HG02763 (cell line): ENCODE measurements at regions not wholly inside any gene's neighbourhood (a gene's known extent, or its start where the extent isn't known, plus 50 kb on each side); places are given as distances from the start of the nearest gene placed in this dataset.

Experiments used
- ATAC-seq: cut with Tn5 transposase; IDR thresholded peaks from one replicate; pipeline ENCODE4 v1.9.1; 2021; ENCODE audit warnings: mild to moderate bottlenecking, moderate library complexity; ENCODE audit not compliant: unreplicated experiment

- no peak for ATAC-seq
These were observed 342.9 kb downstream of the MYCN start for GRCh38 chr2:16283071-16283850.

GRCh38 chr2:16282511-16282910 is 342.2 kb downstream of the MYCN start:
- no peak for ATAC-seq

GRCh38 chr2:16281451-16282335 is 341.3 kb downstream of the MYCN start:
- no peak for ATAC-seq

- ATAC-seq: no peak
These were observed 339.7 kb downstream of the MYCN start for GRCh38 chr2:16280081-16280480.

- no peak for ATAC-seq
These were observed 339.3 kb downstream of the MYCN start for GRCh38 chr2:16279641-16280040.

GRCh38 chr2:16279201-16279570 is 338.8 kb downstream of the MYCN start:
- no peak for ATAC-seq

GRCh38 chr2:16278421-16279200 is 338.3 kb downstream of the MYCN start:
- ATAC-seq: no peak

GRCh38 chr2:16277117-16277516 is 336.8 kb downstream of the MYCN start:
- ATAC-seq: no peak

- ATAC-seq: no peak
These were observed 335.3 kb downstream of the MYCN start for GRCh38 chr2:16275661-16276060.

GRCh38 chr2:16275131-16275530 is 334.8 kb downstream of the MYCN start:
- ATAC-seq: no peak

- ATAC-seq: no peak
These were observed 332.8 kb downstream of the MYCN start for GRCh38 chr2:16273111-16273510.

GRCh38 chr2:16272038-16272788 is 331.9 kb downstream of the MYCN start:
- ATAC-seq: no peak

- ATAC-seq: no peak
These were observed 331.0 kb downstream of the MYCN start for GRCh38 chr2:16271231-16271896.

- ATAC-seq: no peak
These were observed 330.1 kb downstream of the MYCN start for GRCh38 chr2:16270441-16270840.

GRCh38 chr2:16268301-16269000 is 328.1 kb downstream of the MYCN start:
- ATAC-seq: no peak

GRCh38 chr2:16266571-16266970 is 326.2 kb downstream of the MYCN start:
- ATAC-seq: no peak

GRCh38 chr2:16264931-16265540 is 324.7 kb downstream of the MYCN start:
- no peak for ATAC-seq

- no peak for ATAC-seq
These were observed 324.1 kb downstream of the MYCN start for GRCh38 chr2:16264491-16264890.
